GM23338 (cell line): ENCODE measurements at regions not wholly inside any gene's neighbourhood (a gene's known extent, or its start where the extent isn't known, plus 50 kb on each side); places are given as distances from the start of the nearest gene placed in this dataset.

Source experiments
- CREB1 ChIP-seq: fragments of 250-450 bp; sonication (Bioruptor Pico); IDR thresholded peaks from 2 replicates; pipeline ENCODE4 v1.5.0; 2020; ENCODE audit warnings: low read depth, mild to moderate bottlenecking, moderate library complexity
- ETS1 ChIP-seq: IDR thresholded peaks from 2 replicates; pipeline ENCODE4 v1.6.1; 2016; ENCODE audit warnings: antibody characterized with exemption
- EZH2 ChIP-seq: fragments of 200-600 bp; sonication (generic); IDR thresholded peaks from one replicate; pipeline ENCODE4 v1.8.0; 2017; ENCODE audit warnings: antibody characterized with exemption, mild to moderate bottlenecking, low read depth; ENCODE audit not compliant: unreplicated experiment
- EZH2phosphoT487 ChIP-seq: fragments of 200-600 bp; sonication (generic); IDR thresholded peaks from one replicate; pipeline ENCODE4 v1.8.1; 2018; ENCODE audit warnings: antibody characterized with exemption; ENCODE audit not compliant: unreplicated experiment
- JUNB ChIP-seq: IDR thresholded peaks from one replicate; pipeline ENCODE4 v1.6.1; 2016; ENCODE audit warnings: antibody characterized with exemption; ENCODE audit not compliant: unreplicated experiment
- NANOG ChIP-seq: IDR thresholded peaks from 2 replicates; pipeline ENCODE4 v1.6.1; 2016; ENCODE audit warnings: antibody characterized with exemption, borderline replicate concordance
- POLR2AphosphoS5 ChIP-seq: IDR thresholded peaks from 2 replicates; pipeline ENCODE4 v1.6.1; 2016; ENCODE audit warnings: antibody characterized with exemption, low read depth
- ZNF331 ChIP-seq: fragments of 250-450 bp; sonication (Bioruptor Pico); IDR thresholded peaks from 2 replicates; pipeline ENCODE4 v1.5.0; 2020; ENCODE audit warnings: low read depth, mild to moderate bottlenecking, moderate library complexity
- ZNF462 ChIP-seq: fragments of 250-450 bp; sonication (Bioruptor Pico); IDR thresholded peaks from 2 replicates; pipeline ENCODE4 v1.5.0; 2020; ENCODE audit warnings: mild to moderate bottlenecking, moderate library complexity
- TF ChIP-seq, protein P1 (sequence below), 2 experiments: fragments of 200-600 bp in 1 of 2; sonication (generic) in 1 of 2; conservative IDR thresholded peaks; 2 replicates each; pipeline versions ENCODE4 v1.5.1 to v1.6.1; 2016 to 2017; ENCODE audit warnings: antibody characterized with exemption in 2 of 2, low read depth in 2 of 2, mild to moderate bottlenecking in 2 of 2, moderate library complexity in 1 of 2
- TF ChIP-seq, protein P2 (sequence below): IDR thresholded peaks from one replicate; pipeline ENCODE4 v1.6.1; 2018; ENCODE audit warnings: antibody characterized with exemption; ENCODE audit not compliant: unreplicated experiment

DNA sequence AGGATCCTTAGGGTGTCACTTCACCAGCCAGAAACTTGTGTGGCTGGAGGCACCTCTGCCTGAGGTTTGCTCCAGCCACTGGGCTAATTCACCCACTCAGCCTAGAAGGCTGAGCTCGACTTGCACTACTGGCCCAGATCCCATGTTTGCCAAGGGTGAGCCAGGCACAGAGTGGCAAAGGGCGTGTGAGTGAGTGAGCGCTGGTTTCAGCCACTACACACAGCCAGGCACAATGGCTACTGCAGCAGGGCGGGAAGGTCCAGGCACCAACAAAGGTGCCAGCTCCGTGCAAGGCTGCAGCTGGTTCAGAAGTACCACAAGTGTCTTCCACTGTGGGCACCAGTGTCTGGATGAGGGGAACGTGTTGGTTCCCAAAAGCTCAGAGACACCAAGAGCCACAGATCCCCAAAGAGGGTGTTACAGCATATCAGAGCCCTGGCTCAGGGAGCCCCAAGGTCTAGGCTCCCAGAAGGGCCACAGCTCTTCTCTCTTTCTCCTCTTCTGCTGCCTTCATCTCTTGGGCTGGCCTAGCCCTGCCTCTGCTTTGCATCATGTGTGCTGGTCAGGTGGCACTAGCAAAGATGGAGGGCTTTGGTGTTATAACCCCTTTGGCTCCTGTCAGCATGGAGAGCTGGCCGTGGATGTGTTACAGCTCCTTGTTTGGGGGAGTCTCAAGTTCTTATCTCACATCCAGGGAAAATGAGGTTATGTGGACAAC is 736.3 kb upstream of the KLHL1 start:
- TF ChIP-seq CREB1 (CRISPR knock-in tag) (no peak), ETS1 (no peak), POLR2AphosphoS5 (no peak), JUNB (no peak), ZNF462 (no peak), EZH2 (no peak), EZH2phosphoT487 (no peak), NANOG (no peak), ZNF331 (no peak)
- TF ChIP-seq, protein P1, sequence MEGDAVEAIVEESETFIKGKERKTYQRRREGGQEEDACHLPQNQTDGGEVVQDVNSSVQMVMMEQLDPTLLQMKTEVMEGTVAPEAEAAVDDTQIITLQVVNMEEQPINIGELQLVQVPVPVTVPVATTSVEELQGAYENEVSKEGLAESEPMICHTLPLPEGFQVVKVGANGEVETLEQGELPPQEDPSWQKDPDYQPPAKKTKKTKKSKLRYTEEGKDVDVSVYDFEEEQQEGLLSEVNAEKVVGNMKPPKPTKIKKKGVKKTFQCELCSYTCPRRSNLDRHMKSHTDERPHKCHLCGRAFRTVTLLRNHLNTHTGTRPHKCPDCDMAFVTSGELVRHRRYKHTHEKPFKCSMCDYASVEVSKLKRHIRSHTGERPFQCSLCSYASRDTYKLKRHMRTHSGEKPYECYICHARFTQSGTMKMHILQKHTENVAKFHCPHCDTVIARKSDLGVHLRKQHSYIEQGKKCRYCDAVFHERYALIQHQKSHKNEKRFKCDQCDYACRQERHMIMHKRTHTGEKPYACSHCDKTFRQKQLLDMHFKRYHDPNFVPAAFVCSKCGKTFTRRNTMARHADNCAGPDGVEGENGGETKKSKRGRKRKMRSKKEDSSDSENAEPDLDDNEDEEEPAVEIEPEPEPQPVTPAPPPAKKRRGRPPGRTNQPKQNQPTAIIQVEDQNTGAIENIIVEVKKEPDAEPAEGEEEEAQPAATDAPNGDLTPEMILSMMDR (conservative IDR thresholded peaks at IDR 0.05; ENCODE audit: low read depth in 2 of 2) = no peak
- TF ChIP-seq, protein P2, sequence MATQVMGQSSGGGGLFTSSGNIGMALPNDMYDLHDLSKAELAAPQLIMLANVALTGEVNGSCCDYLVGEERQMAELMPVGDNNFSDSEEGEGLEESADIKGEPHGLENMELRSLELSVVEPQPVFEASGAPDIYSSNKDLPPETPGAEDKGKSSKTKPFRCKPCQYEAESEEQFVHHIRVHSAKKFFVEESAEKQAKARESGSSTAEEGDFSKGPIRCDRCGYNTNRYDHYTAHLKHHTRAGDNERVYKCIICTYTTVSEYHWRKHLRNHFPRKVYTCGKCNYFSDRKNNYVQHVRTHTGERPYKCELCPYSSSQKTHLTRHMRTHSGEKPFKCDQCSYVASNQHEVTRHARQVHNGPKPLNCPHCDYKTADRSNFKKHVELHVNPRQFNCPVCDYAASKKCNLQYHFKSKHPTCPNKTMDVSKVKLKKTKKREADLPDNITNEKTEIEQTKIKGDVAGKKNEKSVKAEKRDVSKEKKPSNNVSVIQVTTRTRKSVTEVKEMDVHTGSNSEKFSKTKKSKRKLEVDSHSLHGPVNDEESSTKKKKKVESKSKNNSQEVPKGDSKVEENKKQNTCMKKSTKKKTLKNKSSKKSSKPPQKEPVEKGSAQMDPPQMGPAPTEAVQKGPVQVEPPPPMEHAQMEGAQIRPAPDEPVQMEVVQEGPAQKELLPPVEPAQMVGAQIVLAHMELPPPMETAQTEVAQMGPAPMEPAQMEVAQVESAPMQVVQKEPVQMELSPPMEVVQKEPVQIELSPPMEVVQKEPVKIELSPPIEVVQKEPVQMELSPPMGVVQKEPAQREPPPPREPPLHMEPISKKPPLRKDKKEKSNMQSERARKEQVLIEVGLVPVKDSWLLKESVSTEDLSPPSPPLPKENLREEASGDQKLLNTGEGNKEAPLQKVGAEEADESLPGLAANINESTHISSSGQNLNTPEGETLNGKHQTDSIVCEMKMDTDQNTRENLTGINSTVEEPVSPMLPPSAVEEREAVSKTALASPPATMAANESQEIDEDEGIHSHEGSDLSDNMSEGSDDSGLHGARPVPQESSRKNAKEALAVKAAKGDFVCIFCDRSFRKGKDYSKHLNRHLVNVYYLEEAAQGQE = no peak
